ENCODE measurements at regions not wholly inside any gene's neighbourhood (a gene's known extent, or its start where the extent isn't known, plus 50 kb on each side); places are given as distances from the start of the nearest gene placed in this dataset.
A peak's percentile ranks its signal among the peaks of the same experiment; 100 is the strongest.

GRCh38 chr12:14314801-14315200 lies 50.7 kb upstream of the ATF7IP start:
- Histone ChIP-seq H3K4me1 (ENCODE audit: control insufficient read depth in 2 of 2, insufficient read depth in 2 of 2, low read length in 2 of 2) (no peaks in the 10 kb centered on the region), H3K36me3 (ENCODE audit: control insufficient read depth in 2 of 3, insufficient read depth in 3 of 3, low read length in 3 of 3) (no peaks in the 10 kb centered on the region), H3K4me3 (ENCODE audit: low read length) (no peak overlapping the region), H3K27ac (ENCODE audit: low read depth, low read length) (no peak overlapping the region), H3K9me3 (ENCODE audit: control insufficient read depth in 2 of 3, low read length in 3 of 3) (no peaks in the 10 kb centered on the region), H3K27me3 (ENCODE audit: control insufficient read depth in 2 of 2, insufficient read depth in 2 of 2, low read length in 2 of 2) (no peaks in the 10 kb centered on the region)
- POLR2A ChIA-PET, result no interaction called here
- intact Hi-C loops (cut with micrococcal nuclease), result no loop called here
- CTCF ChIA-PET, result no interaction called here
- no peaks in the 10 kb centered on the region for H3K4me1 Mint-ChIP-seq
- ATAC-seq, result peak; percentile 61
- no peak for DNase-seq
- no peak overlapping the region for H3K4me3 Mint-ChIP-seq
- peaks cover 0 to 9% (median 0%) of the 10 kb centered on the region in 11 donors for H3K9me3 Mint-ChIP-seq
- peaks cover 0 to 5% (median 0%) of the 10 kb centered on the region in 5 donors for H3K27me3 Mint-ChIP-seq
- H3K36me3 Mint-ChIP-seq, result peaks cover 0 to 3% (median 0%) of the 10 kb centered on the region in 5 donors
- H3K27ac Mint-ChIP-seq, result no peak overlapping the region

- H3K4me1 Mint-ChIP-seq, result no peaks in the 10 kb centered on the region
- peaks cover 0 to 3% (median 0%) of the 10 kb centered on the region in 5 donors for H3K36me3 Mint-ChIP-seq
- intact Hi-C loops (cut with micrococcal nuclease), result no loop called here
- no peaks in the 10 kb centered on the region for H3K9me3 ChIP-seq (ENCODE audit: control insufficient read depth in 2 of 3, low read length in 3 of 3)
- no peaks in the 10 kb centered on the region for H3K36me3 ChIP-seq (ENCODE audit: control insufficient read depth in 2 of 3, insufficient read depth in 3 of 3, low read length in 3 of 3)
- ATAC-seq (no peak), DNase-seq (no peak)
- no peak overlapping the region for H3K27ac Mint-ChIP-seq
- no peaks in the 10 kb centered on the region for H3K4me1 ChIP-seq (ENCODE audit: control insufficient read depth in 2 of 2, insufficient read depth in 2 of 2, low read length in 2 of 2)
- ChIA-PET POLR2A (no interaction called here), CTCF (no interaction called here)
- H3K4me3 ChIP-seq (ENCODE audit: low read length), result no peak overlapping the region
- H3K4me3 Mint-ChIP-seq, result no peak overlapping the region
- H3K27me3 ChIP-seq (ENCODE audit: control insufficient read depth in 2 of 2, insufficient read depth in 2 of 2, low read length in 2 of 2), result no peaks in the 10 kb centered on the region
- H3K27ac ChIP-seq (ENCODE audit: low read depth, low read length), result no peak overlapping the region
- H3K9me3 Mint-ChIP-seq, result peaks cover 0 to 6% (median 0%) of the 10 kb centered on the region in 11 donors
- peaks cover 0 to 5% (median 0%) of the 10 kb centered on the region in 5 donors for H3K27me3 Mint-ChIP-seq
Measured at GRCh38 chr12:14315501-14315900, 50.0 kb upstream of the ATF7IP start.
